PC-3 (cell line): ENCODE measurements at regions not wholly inside any gene's neighbourhood (a gene's known extent, or its start where the extent isn't known, plus 50 kb on each side); places are given as distances from the start of the nearest gene placed in this dataset.

Experiments
- CTCF ChIP-seq: fragments of 300-600 bp; sonication (generic); conservative IDR thresholded peaks from 2 replicates; pipeline ENCODE4 v1.5.1; 2017; ENCODE audit warnings: antibody characterized with exemption, low read depth, mild to moderate bottlenecking, low read length
- EZH2 ChIP-seq: fragments of 300-600 bp; sonication (generic); IDR thresholded peaks from one replicate; pipeline ENCODE4 v1.6.1; 2017; ENCODE audit warnings: antibody characterized with exemption, mild to moderate bottlenecking, low read length; ENCODE audit not compliant: unreplicated experiment

GRCh38 chr10:114754445-114755320, 66.9 kb upstream of the FHIP2A start:
- TF ChIP-seq CTCF: no peak
- no peak for TF ChIP-seq EZH2
